GM12872 (cell line): ENCODE measurements at regions not wholly inside any gene's neighbourhood (a gene's known extent, or its start where the extent isn't known, plus 50 kb on each side); places are given as distances from the start of the nearest gene placed in this dataset.

Source experiments
- TF ChIP-seq, protein P1 (sequence below): IDR thresholded peaks from 3 replicates; pipeline ENCODE4 v1.5.1; 2011; ENCODE audit warnings: low read depth, mild to moderate bottlenecking, low read length, moderate library complexity; ENCODE audit not compliant: insufficient read depth

DNA sequence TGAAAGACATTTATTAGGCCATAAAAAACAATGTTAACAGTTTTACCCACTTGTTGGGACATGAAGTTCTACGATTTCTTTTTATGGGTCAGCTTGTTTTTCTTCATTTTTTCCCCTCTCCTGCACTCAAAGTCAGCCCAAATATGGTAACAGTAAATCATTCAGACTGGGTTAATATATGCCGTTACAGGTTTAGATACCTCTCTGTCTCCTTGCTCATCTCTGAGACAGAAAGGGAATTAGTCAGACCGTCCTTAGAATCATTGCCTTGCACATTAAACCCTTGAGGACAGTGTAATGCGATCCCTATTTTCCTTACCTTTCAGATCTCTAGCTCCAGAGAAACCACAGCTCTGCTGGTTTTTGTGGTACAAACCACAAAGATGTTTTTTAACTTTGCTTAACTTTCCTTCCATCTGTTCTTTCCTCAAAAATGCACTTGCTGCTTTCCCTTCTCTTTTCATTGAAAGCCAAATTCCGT, 613.3 kb downstream of the PLPP3 start:
- TF ChIP-seq, protein P1, sequence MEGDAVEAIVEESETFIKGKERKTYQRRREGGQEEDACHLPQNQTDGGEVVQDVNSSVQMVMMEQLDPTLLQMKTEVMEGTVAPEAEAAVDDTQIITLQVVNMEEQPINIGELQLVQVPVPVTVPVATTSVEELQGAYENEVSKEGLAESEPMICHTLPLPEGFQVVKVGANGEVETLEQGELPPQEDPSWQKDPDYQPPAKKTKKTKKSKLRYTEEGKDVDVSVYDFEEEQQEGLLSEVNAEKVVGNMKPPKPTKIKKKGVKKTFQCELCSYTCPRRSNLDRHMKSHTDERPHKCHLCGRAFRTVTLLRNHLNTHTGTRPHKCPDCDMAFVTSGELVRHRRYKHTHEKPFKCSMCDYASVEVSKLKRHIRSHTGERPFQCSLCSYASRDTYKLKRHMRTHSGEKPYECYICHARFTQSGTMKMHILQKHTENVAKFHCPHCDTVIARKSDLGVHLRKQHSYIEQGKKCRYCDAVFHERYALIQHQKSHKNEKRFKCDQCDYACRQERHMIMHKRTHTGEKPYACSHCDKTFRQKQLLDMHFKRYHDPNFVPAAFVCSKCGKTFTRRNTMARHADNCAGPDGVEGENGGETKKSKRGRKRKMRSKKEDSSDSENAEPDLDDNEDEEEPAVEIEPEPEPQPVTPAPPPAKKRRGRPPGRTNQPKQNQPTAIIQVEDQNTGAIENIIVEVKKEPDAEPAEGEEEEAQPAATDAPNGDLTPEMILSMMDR = no peak

DNA sequence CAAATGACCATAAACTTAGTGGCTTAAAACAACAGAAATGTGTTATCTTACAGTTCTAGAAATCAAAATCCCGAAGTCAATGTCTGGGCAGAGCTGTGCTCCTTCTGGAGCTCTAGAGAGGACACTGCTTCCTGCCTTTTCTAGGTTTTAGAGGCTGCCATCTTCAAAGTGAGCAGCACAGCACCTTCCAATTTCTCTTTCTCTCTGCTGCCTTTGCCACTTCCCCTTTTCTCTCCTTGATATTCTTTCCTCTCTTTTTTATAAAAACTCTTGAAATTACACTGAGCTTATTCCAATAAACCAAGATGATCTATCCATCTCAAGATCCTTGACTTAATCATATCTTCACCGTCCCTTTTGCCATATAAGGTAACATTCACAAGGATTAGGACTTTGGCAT, 616.9 kb downstream of the PLPP3 start:
- TF ChIP-seq, protein P1 = no peak

DNA sequence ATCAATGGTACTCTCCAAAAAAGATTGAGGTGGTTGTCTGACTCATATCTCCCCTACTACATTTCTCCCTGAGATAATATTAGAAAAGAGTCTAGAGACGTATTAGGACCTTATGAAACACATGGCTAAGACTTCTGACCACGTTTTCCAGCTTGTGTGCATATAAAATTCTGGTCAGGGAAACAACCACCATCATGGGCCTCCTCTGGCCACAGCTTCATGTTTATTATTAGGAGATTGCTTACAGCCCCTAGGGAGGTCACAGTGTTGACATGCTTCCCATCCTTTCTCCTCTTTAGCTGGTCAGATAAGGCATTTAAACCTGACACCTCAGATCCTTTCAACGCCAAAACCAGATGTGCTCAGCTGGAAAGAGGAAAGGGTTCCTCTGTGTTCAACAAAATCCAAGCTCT, 620.2 kb downstream of the PLPP3 start:
- TF ChIP-seq, protein P1 = no peak

DNA sequence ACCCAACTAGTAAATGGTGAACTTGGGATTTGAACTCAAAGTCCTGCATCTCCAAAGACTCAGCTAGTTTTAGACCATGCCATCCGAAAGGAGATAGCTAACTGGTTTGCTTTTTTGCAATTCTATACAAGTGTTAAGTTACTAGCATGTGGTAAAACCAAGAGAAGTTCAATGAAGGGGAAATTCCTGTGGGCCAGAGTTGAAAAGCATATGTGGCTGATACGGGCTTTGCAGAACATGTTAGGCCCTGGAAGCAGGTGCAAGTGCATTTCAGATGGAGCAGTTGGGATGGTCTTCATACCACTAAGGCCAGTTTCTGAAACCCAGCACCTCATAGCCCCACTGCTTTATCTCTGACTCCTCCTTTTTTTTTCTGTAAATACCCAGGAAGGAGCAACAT, 620.9 kb downstream of the PLPP3 start:
- TF ChIP-seq, protein P1 = no peak

GRCh38 chr1:55957276-55957675, 622.1 kb downstream of the PLPP3 start:
- TF ChIP-seq, protein P1 = no peak

- TF ChIP-seq, protein P1 = no peak
Observed at GRCh38 chr1:55955016-55955621, 624.2 kb downstream of the PLPP3 start.

GRCh38 chr1:55951291-55951690, 628.1 kb downstream of the PLPP3 start:
- TF ChIP-seq, protein P1 = no peak

DNA sequence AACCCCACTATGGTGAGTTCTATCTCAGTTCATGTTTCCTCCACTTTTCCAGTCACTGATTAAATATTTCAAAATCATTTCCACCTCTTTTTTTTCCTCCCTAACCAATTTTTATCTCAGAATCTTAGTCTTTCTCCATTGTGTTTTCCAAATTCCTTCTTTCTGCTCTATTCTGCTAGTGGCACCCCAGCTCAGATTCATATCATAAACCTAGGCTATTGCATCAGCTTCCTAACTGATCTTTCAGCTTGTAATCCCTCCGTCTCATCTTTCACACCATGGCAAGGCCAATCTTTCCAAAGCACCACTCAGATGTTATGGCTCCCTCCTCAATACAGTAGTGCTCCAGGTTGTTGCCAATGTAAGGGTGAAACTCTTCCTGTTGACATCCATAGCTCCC, 631.9 kb downstream of the PLPP3 start:
- TF ChIP-seq, protein P1 = no peak
